GM12891 (cell line): ENCODE measurements at regions not wholly inside any gene's neighbourhood (a gene's known extent, or its start where the extent isn't known, plus 50 kb on each side); places are given as distances from the start of the nearest gene placed in this dataset.

Source experiments
- DNase-seq: peaks from one replicate; pipeline ENCODE4 v3.0.0; 2011; ENCODE audit warnings: low spot score; ENCODE audit not compliant: insufficient read length
- FAIRE-seq: peaks from 2 replicates; lab custom pipeline; 2011; peaks lifted over from hg19 to GRCh38; lab: Jason Lieb, UNC
- PAX5 ChIP-seq: IDR thresholded peaks from 2 replicates; pipeline ENCODE4 v1.6.1; 2011; ENCODE audit warnings: low read length, moderate library complexity, mild to moderate bottlenecking; ENCODE audit not compliant: insufficient read depth, severe bottlenecking
- POLR2A ChIP-seq: IDR thresholded peaks from 2 replicates; pipeline ENCODE4 v1.6.1; 2011; ENCODE audit warnings: low read depth, low read length, control low read depth
- POLR2AphosphoS5 ChIP-seq: IDR thresholded peaks from 2 replicates; pipeline ENCODE4 v1.6.1; 2011; ENCODE audit warnings: low read depth, low read length, control low read depth
- POU2F2 ChIP-seq: IDR thresholded peaks from 2 replicates; pipeline ENCODE4 v1.6.1; 2011; ENCODE audit warnings: low read depth, mild to moderate bottlenecking, control low read depth, low read length, moderate library complexity
- SPI1 ChIP-seq: IDR thresholded peaks from 2 replicates; pipeline ENCODE4 v1.6.1; 2011; ENCODE audit warnings: low read depth, low read length, control low read depth
- TAF1 ChIP-seq: IDR thresholded peaks from 2 replicates; pipeline ENCODE4 v1.6.1; 2011; ENCODE audit warnings: low read depth, low read length, control low read depth

DNA sequence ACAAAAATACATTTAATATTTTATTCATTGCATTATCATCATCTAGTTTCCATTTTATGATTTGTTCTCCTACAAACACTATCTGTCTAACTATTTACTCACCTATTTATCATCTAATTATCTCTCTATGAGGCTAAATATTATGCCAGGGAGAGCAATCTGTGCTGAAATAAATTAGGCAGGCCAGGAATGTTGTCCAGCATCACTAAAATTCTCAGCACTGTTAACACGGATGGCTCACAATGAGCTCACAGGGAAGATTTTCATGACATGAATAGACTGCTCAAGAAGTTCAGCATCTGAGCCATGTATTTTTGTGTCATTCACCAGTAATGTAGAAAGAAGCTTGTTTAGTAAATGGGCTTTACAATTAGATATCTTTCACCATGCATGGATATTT lies 1277.2 kb downstream of the GRIK2 start:
- TF ChIP-seq PAX5 (no peak), SPI1 (no peak), POLR2AphosphoS5 (no peak), POU2F2 (no peak), POLR2A (no peak), TAF1 (no peak)
- FAIRE-seq (no peak), DNase-seq (no peak)

DNA sequence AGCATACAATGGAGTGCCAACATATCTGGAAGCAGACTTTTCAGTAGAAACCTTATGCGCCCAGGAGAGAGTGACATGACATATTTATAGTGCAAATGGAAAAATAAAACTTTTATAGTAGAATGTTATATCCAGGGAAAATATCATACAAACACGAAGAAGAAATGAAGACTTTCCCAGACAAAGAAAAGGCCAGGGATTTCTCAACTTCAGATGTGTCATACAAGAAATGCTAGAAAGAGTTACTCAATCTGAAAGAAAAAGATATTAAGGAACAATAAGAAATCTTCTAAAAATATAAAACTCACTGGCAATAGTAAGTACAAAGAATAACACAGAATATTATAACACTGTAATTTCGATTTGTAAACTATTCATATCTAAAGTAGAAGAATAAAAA lies 1269.3 kb downstream of the GRIK2 start:
- DNase-seq (no peak), FAIRE-seq (no peak)
- TF ChIP-seq PAX5 = no peak
- TF ChIP-seq POU2F2 = no peak
- TF ChIP-seq SPI1 = no peak
- TF ChIP-seq POLR2AphosphoS5 = no peak
- no peak for TF ChIP-seq TAF1
- no peak for TF ChIP-seq POLR2A

DNA sequence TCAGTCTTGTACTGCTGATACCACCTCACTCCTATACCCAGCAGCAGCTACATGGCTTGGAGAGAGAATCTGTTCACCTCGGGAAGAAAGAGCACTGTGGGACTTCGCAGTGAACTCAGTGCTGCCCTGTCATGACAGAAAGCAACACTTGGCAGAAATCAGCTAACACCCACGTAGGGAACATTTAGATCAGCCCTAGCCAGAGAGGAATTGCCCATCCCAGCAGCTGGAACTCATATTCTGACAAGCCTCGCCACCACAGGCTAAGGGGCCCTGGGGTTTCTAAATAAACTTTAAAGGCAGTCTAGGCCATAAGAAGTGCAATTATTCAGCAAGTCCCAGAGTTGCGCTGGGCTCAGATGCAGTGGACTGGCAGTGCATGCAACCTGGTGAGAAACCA lies 1266.8 kb downstream of the GRIK2 start:
- FAIRE-seq (no peak), DNase-seq (no peak)
- TF ChIP-seq POLR2A = no peak
- TF ChIP-seq POLR2AphosphoS5 = no peak
- TF ChIP-seq TAF1 = no peak
- no peak for TF ChIP-seq POU2F2
- no peak for TF ChIP-seq PAX5
- TF ChIP-seq SPI1 = no peak

DNA sequence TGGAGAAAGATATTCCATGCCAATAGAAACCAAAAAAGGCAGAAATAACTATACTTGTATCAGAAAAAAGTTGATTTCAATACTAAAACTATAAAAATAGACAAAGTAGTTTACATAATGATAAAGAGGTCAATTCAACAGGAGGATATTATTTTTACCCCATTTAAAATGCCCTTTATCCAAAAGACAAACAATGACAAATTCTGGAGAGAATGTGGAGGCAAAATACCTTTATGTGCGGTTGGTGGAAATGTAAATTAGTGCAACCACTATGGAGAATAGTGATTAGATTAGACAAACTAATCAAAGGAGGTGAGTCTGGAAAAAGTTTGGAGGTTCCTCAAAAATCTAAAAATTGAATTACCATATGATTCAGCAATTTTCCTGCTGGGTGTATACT lies 1262.3 kb downstream of the GRIK2 start:
- DNase-seq (no peak), FAIRE-seq (no peak)
- TF ChIP-seq TAF1 = no peak

DNA sequence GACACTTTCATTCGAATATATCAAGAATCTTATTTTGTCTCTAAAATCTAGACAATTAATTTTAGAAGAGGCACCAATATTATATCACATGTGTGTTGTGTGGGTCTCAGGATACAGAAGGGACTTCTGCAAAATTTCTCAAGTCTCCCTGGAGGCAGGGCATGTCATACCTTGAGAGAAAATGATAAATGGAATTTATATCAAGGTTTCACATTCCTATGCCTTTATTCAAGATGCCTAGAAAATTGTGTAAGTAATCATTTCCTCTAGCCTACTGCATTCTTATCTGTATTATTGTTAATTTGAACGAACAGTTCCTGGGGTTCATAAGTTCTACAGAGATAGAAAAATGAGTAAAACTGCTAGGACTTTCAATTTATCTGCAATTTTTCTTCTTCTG lies 1247.9 kb downstream of the GRIK2 start:
- FAIRE-seq (no peak), DNase-seq (no peak)
- TF ChIP-seq SPI1 = no peak
- TF ChIP-seq TAF1 = no peak
- no peak for TF ChIP-seq POLR2A
- TF ChIP-seq PAX5 = no peak
- TF ChIP-seq POU2F2 = no peak
- TF ChIP-seq POLR2AphosphoS5 = no peak

DNA sequence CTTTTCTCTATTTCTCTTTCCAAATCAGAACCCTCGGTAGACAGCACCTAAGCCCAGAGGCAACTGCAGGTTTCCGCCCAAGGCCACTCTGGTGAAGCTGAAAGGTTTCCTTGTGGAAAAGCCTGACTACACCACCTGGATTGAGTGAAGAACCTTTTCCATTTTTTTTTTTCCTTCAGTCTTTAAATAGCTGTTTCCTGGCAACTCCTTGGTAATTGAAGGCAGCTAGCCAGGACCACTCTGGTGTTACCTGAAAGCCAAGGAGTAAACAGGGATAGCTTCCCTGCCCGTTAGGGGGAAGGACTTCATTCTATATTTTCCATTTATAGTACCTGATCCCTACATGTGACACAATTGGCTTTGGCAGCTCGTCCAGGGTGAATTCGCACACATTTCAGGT lies 1238.4 kb downstream of the GRIK2 start:
- TF ChIP-seq POU2F2 (no peak), TAF1 (no peak), PAX5 (no peak), POLR2AphosphoS5 (no peak), POLR2A (no peak), SPI1 (no peak)
- DNase-seq = no peak
- FAIRE-seq = no peak

DNA sequence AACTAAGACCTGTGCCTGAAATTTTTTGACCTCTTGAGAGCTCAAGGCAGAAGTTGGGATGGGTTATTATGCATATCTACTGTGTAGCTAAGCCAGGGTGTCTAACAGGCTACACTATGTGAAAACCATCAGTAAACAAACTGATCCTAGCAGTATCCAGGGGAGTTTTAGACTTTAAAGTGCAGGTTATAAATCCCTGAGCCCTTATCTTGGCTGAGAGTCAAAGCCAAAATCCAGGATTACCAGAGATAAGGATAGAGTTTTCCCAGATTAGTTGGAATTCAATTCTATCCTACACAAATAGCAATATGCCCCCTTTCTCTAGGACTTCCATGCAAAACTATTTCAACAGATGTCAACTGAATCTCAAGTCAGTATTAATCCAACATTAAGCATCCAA lies 1229.7 kb downstream of the GRIK2 start:
- FAIRE-seq = no peak
- TF ChIP-seq POLR2AphosphoS5 = no peak
- no peak for TF ChIP-seq SPI1
- TF ChIP-seq POU2F2 = no peak
- no peak for TF ChIP-seq POLR2A

DNA sequence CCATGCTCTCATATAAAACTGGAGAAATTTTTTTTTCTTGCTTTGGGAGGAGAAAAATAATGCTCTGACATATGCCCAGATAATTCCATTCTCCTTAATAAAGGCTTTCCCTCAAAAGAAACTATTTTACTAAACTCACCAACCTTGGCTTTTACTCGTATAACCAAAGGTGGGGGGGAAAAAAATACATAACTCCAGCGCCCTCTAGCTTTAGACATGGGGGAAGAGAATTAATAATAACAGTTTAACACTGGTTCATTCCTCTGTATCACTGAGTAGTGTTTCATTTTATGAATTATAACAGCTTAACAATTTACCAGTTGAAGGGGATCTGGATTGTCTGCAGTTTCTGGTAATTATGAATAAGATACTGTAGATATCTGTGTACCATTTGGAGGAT lies 1226.1 kb downstream of the GRIK2 start:
- FAIRE-seq = no peak

More for the DNA sequence above, 1229.7 kb downstream of the GRIK2 start:
- DNase-seq = no peak

DNA sequence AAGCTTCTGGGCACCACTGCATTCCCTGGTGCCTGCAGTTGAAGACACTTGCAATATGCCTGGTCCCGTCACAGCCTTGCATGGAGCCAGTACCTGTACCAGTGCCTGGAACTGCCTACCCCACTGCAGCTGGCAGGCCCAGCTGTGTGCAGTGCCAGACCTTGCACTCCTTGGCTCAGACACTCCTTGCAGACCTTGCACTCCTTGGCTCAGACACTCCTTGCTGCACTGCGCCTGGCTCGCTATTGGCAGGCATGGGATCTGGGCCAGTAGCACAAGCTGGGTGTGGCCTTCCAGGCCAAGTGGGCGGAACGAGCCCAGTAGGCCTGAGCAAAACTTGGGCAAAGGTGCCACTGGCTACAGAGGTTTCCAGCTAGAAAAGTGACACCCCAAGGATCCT lies 1189.1 kb downstream of the GRIK2 start:
- no peak for DNase-seq
- TF ChIP-seq PAX5 (no peak), POLR2A (no peak), SPI1 (no peak), TAF1 (no peak), POU2F2 (no peak), POLR2AphosphoS5 (no peak)
- no peak for FAIRE-seq

More for the DNA sequence above, 1226.1 kb downstream of the GRIK2 start:
- DNase-seq = no peak
- TF ChIP-seq SPI1 (no peak), TAF1 (no peak), POLR2A (no peak), POU2F2 (no peak), POLR2AphosphoS5 (no peak)

DNA sequence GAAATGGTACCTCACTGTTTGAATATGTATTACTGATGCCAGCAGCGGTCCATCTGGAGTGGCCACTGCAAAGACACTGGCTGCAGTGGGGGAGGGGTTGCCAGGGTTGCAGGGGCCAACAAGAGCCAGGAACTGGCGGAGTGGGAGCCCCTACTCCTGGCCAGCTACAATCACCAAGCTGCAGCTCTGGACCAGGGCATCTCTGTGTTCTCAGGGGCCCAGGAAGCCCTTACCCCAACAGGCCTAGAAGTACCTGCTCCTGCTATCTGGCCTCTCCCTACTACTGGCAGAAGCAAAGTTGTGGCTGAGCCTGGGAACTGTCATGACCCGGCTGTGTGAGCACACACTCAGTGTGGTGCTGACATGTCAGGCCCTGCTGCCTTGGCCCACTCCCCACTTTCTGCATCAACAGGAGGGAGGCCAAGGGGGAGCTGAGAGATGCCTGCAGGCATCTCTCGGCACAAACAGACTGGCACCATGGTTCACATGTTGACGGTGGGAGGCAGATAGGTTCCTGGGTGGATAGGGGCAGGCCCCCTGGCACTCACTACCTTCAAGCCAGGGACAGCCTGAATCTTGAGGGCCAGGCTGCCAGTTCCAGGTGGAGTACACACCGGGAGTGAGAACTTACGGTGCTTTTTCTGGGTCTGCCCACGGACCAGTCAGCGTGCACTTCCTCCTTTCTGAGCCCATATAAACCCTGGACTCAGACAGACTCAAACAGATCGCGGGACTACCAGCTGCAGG lies 1188.0 kb downstream of the GRIK2 start:
- FAIRE-seq = no peak
- no peak for DNase-seq
- TF ChIP-seq PAX5 = no peak
- no peak for TF ChIP-seq POU2F2
- no peak for TF ChIP-seq TAF1
- TF ChIP-seq POLR2AphosphoS5 = no peak
- TF ChIP-seq SPI1 = no peak
- no peak for TF ChIP-seq POLR2A
